ENCODE measurements at regions not wholly inside any gene's neighbourhood (a gene's known extent, or its start where the extent isn't known, plus 50 kb on each side); places are given as distances from the start of the nearest gene placed in this dataset.

DNA sequence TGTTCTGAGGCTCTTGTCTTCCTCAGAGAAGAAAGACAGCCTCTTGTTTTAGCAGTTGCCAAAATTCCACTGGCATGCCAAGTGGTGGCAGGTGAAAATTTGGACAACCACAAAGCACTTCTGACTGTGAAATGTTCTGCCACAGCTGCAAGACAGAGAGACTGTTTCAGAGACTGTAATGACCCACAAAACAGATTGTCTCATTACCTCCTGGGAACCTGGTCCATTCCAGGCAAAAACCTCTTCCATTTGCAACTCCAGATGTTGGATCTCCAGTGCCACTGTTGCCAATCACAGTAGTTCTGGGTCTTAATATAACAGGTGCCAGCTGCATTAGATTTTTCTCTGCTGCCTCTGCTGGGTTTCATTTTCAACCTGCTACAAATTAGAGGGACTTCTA, 911.5 kb downstream of the UQCRFS1 start:
- Histone ChIP-seq H3F3A (ENCODE audit: low read depth) (no peaks in the 10 kb centered on the region), H3K9ac (ENCODE audit: low read depth, low read length, poor library complexity, severe bottlenecking) (no peak overlapping the region)
- TF ChIP-seq EZH2phosphoT487 (IDR thresholded peaks at IDR 0.05; ENCODE audit: borderline replicate concordance): no peak

DNA sequence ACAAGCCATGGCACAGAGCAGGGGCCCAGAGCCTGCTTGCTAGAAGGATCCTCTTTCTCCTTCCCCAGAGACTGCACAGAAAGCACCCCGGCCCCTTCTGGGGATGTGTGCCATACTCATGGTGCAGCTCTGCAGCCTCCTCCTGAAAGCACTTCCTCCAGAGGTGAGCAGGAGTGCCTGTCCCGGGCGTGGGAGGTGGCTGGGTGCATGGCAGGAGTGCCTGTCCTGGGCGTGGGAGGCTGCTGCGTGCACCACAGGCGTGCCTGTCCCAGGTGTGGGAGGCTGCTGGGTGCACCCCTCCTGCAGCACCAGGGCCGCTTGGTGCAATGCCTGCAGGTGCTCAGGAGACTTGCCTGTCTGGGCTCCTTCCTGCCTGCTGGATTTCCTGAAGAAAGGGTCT, 913.3 kb downstream of the UQCRFS1 start:
- no peak overlapping the region for H3K4me2 ChIP-seq (ENCODE audit: low read depth, low read length, poor library complexity, severe bottlenecking)
- H4K20me1 ChIP-seq (ENCODE audit: insufficient read depth, low read length, poor library complexity, severe bottlenecking): no peaks in the 10 kb centered on the region
- no peaks in the 10 kb centered on the region for H3K9me2 ChIP-seq (replicated peaks; ENCODE audit: low read depth, low read length)
- no peaks in the 10 kb centered on the region for H3K4me1 ChIP-seq (ENCODE audit: insufficient read depth, low read length, poor library complexity, severe bottlenecking)
- no peak overlapping the region for H3K4me3 ChIP-seq (ENCODE audit: low read length, poor library complexity, severe bottlenecking)
- no peaks in the 10 kb centered on the region for H3K27me3 ChIP-seq (ENCODE audit: insufficient read depth, low read length, poor library complexity, severe bottlenecking)
- H3F3A ChIP-seq (ENCODE audit: low read depth): no peaks in the 10 kb centered on the region
- H3K79me2 ChIP-seq (ENCODE audit: insufficient read depth, low read length): no peaks in the 10 kb centered on the region
- H3K36me3 ChIP-seq (ENCODE audit: insufficient read depth, low read length): no peaks in the 10 kb centered on the region
- H3K9me3 ChIP-seq (ENCODE audit: insufficient read depth, low read depth, low read length): peaks cover 7% of the 10 kb centered on the region; the same call in 1 of the 2 replicates
- H2AFZ ChIP-seq (ENCODE audit: low read length): no peak overlapping the region
- H3K9ac ChIP-seq (ENCODE audit: low read depth, low read length, poor library complexity, severe bottlenecking): no peak overlapping the region
- TF ChIP-seq, protein P1, sequence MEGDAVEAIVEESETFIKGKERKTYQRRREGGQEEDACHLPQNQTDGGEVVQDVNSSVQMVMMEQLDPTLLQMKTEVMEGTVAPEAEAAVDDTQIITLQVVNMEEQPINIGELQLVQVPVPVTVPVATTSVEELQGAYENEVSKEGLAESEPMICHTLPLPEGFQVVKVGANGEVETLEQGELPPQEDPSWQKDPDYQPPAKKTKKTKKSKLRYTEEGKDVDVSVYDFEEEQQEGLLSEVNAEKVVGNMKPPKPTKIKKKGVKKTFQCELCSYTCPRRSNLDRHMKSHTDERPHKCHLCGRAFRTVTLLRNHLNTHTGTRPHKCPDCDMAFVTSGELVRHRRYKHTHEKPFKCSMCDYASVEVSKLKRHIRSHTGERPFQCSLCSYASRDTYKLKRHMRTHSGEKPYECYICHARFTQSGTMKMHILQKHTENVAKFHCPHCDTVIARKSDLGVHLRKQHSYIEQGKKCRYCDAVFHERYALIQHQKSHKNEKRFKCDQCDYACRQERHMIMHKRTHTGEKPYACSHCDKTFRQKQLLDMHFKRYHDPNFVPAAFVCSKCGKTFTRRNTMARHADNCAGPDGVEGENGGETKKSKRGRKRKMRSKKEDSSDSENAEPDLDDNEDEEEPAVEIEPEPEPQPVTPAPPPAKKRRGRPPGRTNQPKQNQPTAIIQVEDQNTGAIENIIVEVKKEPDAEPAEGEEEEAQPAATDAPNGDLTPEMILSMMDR (conservative IDR thresholded peaks at IDR 0.05; ENCODE audit: low read length): no peak
- no peak for TF ChIP-seq EZH2phosphoT487 (IDR thresholded peaks at IDR 0.05; ENCODE audit: borderline replicate concordance)

More for the DNA sequence above, 911.5 kb downstream of the UQCRFS1 start:
- no peaks in the 10 kb centered on the region for H4K20me1 ChIP-seq (ENCODE audit: insufficient read depth, low read length, poor library complexity, severe bottlenecking)
- H3K4me3 ChIP-seq (ENCODE audit: low read length, poor library complexity, severe bottlenecking): no peak overlapping the region
- no peaks in the 10 kb centered on the region for H3K79me2 ChIP-seq (ENCODE audit: insufficient read depth, low read length)
- H3K36me3 ChIP-seq (ENCODE audit: insufficient read depth, low read length): no peaks in the 10 kb centered on the region
- no peaks in the 10 kb centered on the region for H3K9me2 ChIP-seq (replicated peaks; ENCODE audit: low read depth, low read length)
- H3K27me3 ChIP-seq (ENCODE audit: insufficient read depth, low read length, poor library complexity, severe bottlenecking): no peaks in the 10 kb centered on the region
- no peak overlapping the region for H3K4me2 ChIP-seq (ENCODE audit: low read depth, low read length, poor library complexity, severe bottlenecking)
- peaks cover 7% of the 10 kb centered on the region; the same call in 1 of the 2 replicates for H3K9me3 ChIP-seq (ENCODE audit: insufficient read depth, low read depth, low read length)
- no peak overlapping the region for H2AFZ ChIP-seq (ENCODE audit: low read length)
- no peaks in the 10 kb centered on the region for H3K4me1 ChIP-seq (ENCODE audit: insufficient read depth, low read length, poor library complexity, severe bottlenecking)

DNA sequence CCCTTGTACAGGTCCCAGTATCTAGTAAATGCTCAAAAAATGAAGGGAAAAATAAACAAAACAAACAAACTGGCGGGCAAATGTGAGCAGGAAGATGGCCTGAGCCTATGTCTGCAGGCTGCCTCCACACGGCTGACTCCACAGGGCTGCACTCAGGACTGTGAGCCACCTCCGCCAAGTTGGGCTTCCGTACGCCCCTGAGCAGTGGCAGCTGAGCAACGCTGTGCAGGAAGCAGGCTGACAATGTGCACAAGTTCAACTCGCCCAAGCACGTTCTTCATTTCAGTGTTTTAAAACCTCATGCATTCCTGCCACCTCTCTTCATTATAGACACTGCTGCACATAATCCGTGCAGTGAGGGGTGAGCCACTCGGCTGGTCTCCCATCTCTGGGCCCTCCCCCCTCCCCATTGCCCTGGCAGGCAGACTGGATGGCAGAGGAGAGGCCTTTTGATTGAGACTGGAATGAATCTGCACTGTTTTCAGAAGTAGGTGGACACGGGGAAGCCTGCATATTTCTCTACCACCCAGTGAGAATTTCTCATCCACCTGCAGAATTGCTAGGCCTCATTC, 915.3 kb downstream of the UQCRFS1 start:
- TF ChIP-seq, protein P1 (conservative IDR thresholded peaks at IDR 0.05; ENCODE audit: low read length): no peak
- no peak for TF ChIP-seq EZH2phosphoT487 (IDR thresholded peaks at IDR 0.05; ENCODE audit: borderline replicate concordance)
- Histone ChIP-seq H3K9me2 (replicated peaks; ENCODE audit: low read depth, low read length) (no peaks in the 10 kb centered on the region), H3K36me3 (ENCODE audit: insufficient read depth, low read length) (no peaks in the 10 kb centered on the region), H3K27me3 (ENCODE audit: insufficient read depth, low read length, poor library complexity, severe bottlenecking) (no peaks in the 10 kb centered on the region), H3K9ac (ENCODE audit: low read depth, low read length, poor library complexity, severe bottlenecking) (no peak overlapping the region), H3K4me2 (ENCODE audit: low read depth, low read length, poor library complexity, severe bottlenecking) (no peak overlapping the region), H3K9me3 (ENCODE audit: insufficient read depth, low read depth, low read length) (peaks cover 7% of the 10 kb centered on the region; the same call in 1 of the 2 replicates), H2AFZ (ENCODE audit: low read length) (no peak overlapping the region), H3K4me3 (ENCODE audit: low read length, poor library complexity, severe bottlenecking) (no peak overlapping the region), H4K20me1 (ENCODE audit: insufficient read depth, low read length, poor library complexity, severe bottlenecking) (no peaks in the 10 kb centered on the region), H3F3A (ENCODE audit: low read depth) (no peaks in the 10 kb centered on the region), H3K4me1 (ENCODE audit: insufficient read depth, low read length, poor library complexity, severe bottlenecking) (no peaks in the 10 kb centered on the region), H3K79me2 (ENCODE audit: insufficient read depth, low read length) (no peaks in the 10 kb centered on the region)

DNA sequence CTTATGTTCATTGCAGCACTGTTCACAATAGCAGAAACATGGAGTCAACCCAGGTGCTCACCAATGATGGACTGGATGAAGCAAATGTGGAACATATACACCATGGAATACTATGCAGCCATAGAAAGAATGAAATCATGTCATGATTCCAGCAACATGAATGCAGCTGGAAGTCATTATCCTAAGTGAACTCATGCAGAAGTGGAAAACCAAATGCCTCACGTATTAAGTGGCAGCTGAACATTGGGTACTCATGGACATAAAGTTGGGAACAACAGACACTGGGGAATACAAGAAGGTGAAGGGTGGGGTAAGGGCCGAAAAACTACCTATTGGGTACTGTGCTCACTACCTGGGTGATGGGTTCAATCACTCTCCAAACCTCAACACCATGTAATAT, 915.9 kb downstream of the UQCRFS1 start:
- no peaks in the 10 kb centered on the region for H3K27me3 ChIP-seq (ENCODE audit: insufficient read depth, low read length, poor library complexity, severe bottlenecking)
- no peaks in the 10 kb centered on the region for H4K20me1 ChIP-seq (ENCODE audit: insufficient read depth, low read length, poor library complexity, severe bottlenecking)
- H3K79me2 ChIP-seq (ENCODE audit: insufficient read depth, low read length): no peaks in the 10 kb centered on the region
- H3K9me3 ChIP-seq (ENCODE audit: insufficient read depth, low read depth, low read length): peaks cover 7% of the 10 kb centered on the region; the same call in 1 of the 2 replicates
- no peak overlapping the region for H2AFZ ChIP-seq (ENCODE audit: low read length)
- TF ChIP-seq, protein P1 (conservative IDR thresholded peaks at IDR 0.05; ENCODE audit: low read length): no peak
- TF ChIP-seq EZH2phosphoT487 (IDR thresholded peaks at IDR 0.05; ENCODE audit: borderline replicate concordance): no peak
- no peaks in the 10 kb centered on the region for H3F3A ChIP-seq (ENCODE audit: low read depth)
- no peak overlapping the region for H3K4me3 ChIP-seq (ENCODE audit: low read length, poor library complexity, severe bottlenecking)
- no peak overlapping the region for H3K4me2 ChIP-seq (ENCODE audit: low read depth, low read length, poor library complexity, severe bottlenecking)
- H3K36me3 ChIP-seq (ENCODE audit: insufficient read depth, low read length): no peaks in the 10 kb centered on the region
- H3K9ac ChIP-seq (ENCODE audit: low read depth, low read length, poor library complexity, severe bottlenecking): no peak overlapping the region
- H3K4me1 ChIP-seq (ENCODE audit: insufficient read depth, low read length, poor library complexity, severe bottlenecking): no peaks in the 10 kb centered on the region
- no peaks in the 10 kb centered on the region for H3K9me2 ChIP-seq (replicated peaks; ENCODE audit: low read depth, low read length)

All from Loucy (cell line).